ENCODE measurements at regions not wholly inside any gene's neighbourhood (a gene's known extent, or its start where the extent isn't known, plus 50 kb on each side); places are given as distances from the start of the nearest gene placed in this dataset.

- TF ChIP-seq, protein P1, sequence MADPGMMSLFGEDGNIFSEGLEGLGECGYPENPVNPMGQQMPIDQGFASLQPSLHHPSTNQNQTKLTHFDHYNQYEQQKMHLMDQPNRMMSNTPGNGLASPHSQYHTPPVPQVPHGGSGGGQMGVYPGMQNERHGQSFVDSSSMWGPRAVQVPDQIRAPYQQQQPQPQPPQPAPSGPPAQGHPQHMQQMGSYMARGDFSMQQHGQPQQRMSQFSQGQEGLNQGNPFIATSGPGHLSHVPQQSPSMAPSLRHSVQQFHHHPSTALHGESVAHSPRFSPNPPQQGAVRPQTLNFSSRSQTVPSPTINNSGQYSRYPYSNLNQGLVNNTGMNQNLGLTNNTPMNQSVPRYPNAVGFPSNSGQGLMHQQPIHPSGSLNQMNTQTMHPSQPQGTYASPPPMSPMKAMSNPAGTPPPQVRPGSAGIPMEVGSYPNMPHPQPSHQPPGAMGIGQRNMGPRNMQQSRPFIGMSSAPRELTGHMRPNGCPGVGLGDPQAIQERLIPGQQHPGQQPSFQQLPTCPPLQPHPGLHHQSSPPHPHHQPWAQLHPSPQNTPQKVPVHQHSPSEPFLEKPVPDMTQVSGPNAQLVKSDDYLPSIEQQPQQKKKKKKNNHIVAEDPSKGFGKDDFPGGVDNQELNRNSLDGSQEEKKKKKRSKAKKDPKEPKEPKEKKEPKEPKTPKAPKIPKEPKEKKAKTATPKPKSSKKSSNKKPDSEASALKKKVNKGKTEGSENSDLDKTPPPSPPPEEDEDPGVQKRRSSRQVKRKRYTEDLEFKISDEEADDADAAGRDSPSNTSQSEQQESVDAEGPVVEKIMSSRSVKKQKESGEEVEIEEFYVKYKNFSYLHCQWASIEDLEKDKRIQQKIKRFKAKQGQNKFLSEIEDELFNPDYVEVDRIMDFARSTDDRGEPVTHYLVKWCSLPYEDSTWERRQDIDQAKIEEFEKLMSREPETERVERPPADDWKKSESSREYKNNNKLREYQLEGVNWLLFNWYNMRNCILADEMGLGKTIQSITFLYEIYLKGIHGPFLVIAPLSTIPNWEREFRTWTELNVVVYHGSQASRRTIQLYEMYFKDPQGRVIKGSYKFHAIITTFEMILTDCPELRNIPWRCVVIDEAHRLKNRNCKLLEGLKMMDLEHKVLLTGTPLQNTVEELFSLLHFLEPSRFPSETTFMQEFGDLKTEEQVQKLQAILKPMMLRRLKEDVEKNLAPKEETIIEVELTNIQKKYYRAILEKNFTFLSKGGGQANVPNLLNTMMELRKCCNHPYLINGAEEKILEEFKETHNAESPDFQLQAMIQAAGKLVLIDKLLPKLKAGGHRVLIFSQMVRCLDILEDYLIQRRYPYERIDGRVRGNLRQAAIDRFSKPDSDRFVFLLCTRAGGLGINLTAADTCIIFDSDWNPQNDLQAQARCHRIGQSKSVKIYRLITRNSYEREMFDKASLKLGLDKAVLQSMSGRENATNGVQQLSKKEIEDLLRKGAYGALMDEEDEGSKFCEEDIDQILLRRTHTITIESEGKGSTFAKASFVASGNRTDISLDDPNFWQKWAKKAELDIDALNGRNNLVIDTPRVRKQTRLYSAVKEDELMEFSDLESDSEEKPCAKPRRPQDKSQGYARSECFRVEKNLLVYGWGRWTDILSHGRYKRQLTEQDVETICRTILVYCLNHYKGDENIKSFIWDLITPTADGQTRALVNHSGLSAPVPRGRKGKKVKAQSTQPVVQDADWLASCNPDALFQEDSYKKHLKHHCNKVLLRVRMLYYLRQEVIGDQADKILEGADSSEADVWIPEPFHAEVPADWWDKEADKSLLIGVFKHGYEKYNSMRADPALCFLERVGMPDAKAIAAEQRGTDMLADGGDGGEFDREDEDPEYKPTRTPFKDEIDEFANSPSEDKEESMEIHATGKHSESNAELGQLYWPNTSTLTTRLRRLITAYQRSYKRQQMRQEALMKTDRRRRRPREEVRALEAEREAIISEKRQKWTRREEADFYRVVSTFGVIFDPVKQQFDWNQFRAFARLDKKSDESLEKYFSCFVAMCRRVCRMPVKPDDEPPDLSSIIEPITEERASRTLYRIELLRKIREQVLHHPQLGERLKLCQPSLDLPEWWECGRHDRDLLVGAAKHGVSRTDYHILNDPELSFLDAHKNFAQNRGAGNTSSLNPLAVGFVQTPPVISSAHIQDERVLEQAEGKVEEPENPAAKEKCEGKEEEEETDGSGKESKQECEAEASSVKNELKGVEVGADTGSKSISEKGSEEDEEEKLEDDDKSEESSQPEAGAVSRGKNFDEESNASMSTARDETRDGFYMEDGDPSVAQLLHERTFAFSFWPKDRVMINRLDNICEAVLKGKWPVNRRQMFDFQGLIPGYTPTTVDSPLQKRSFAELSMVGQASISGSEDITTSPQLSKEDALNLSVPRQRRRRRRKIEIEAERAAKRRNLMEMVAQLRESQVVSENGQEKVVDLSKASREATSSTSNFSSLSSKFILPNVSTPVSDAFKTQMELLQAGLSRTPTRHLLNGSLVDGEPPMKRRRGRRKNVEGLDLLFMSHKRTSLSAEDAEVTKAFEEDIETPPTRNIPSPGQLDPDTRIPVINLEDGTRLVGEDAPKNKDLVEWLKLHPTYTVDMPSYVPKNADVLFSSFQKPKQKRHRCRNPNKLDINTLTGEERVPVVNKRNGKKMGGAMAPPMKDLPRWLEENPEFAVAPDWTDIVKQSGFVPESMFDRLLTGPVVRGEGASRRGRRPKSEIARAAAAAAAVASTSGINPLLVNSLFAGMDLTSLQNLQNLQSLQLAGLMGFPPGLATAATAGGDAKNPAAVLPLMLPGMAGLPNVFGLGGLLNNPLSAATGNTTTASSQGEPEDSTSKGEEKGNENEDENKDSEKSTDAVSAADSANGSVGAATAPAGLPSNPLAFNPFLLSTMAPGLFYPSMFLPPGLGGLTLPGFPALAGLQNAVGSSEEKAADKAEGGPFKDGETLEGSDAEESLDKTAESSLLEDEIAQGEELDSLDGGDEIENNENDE (IDR thresholded peaks at IDR 0.05; ENCODE audit: insufficient replicate concordance, low read length) = no peak
- TF ChIP-seq POU5F1 (IDR thresholded peaks at IDR 0.05; ENCODE audit: low read depth, low read length) (no peak), CTCF (IDR thresholded peaks at IDR 0.05; ENCODE audit: control extremely low read depth in 1 of 3, insufficient read depth in 1 of 3, low read depth in 1 of 3, low read length in 3 of 3) (no peak), GABPA (IDR thresholded peaks at IDR 0.05; ENCODE audit: borderline replicate concordance, insufficient read depth, low read length) (no peak), KDM5A (IDR thresholded peaks at IDR 0.05; ENCODE audit: low read length) (no peak)
Observed at GRCh38 chr12:18899162-18899561, 161.2 kb downstream of the CAPZA3 start (continued).

Measured in H1 (cell line).